Non-pigmented ciliary epithelial cell (primary cell): ENCODE measurements at regions not wholly inside any gene's neighbourhood (a gene's known extent, or its start where the extent isn't known, plus 50 kb on each side); places are given as distances from the start of the nearest gene placed in this dataset.

ENCODE experiments used
- DNase-seq: peaks from one replicate; pipeline ENCODE4 v3.0.0-alpha.2; 2010; ENCODE audit warnings: low read depth

DNA sequence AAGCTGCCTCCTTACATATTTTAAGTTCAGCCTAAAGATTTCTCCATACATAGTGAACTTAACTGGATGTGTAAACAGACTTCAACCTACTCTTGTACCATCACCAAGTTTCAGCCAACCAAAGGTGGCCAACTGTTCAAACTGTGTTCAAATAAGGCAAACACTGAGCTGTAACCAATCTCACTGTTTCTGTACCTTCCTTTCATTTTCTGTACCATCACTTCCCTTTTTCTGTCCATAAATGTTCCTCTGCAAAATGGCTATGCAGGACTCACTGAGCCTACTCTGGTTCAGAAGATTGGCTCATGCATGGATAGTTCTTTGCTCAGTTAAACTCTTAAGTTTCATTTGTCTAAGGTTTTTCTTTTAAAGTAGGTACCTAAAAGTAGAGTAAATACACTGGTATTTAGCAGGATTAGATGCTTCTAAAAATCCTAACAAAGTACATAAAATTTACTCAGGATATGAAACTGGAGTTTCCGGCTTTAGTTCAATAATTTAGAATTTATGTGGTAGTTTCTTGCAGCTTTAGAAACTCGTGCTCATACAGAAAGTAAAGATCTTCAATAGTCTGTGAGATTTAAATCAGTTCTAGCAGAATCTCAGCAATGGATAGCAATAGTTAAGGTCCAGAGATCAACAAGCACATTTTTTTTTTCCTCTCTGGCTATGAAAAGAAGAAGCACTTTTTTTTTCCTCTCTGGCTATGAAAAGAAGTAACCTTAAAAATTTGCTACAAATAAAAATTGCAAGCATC, 282.0 kb upstream of the PPFIA2 start:
- DNase-seq, result no peak

DNA sequence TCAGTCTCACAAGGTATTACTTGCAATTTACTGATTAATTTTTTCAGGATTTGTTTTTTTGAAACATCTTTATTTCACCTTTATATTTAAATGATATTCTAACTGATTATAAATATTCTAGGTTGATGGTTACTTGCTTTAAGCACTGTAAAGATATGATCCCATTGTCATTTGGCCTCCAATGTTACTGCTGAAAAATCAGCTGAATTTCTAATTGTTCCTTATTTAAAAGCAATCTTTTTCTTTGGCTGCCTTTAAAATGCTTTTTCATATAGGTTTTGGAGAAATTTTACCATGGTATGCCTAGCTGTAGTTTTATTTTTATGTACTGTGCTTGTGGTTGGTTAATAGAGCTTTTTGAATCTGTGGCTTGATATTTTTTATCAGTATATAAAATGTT, 275.6 kb upstream of the PPFIA2 start:
- no peak for DNase-seq

- DNase-seq, result no peak
Observed at GRCh38 chr12:82029936-82030335, 270.8 kb upstream of the PPFIA2 start.

DNA sequence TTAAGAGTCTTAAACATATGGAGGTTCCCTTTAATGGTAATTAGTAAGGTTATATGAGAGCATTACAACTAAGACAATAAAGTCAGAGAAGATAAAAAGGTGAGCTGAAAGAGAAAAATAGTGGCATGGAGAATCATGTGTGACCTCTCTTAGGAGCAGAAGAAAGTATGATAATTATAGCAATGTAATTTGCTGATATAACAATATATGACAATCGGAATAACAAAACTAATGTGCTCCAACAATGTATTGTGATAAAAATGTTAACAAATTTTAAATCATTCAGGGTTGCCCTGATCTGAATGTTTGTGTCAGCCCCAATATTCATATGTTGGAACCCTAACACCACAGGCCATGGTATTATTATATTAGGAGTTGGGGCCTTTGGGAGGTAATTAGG, 269.6 kb upstream of the PPFIA2 start:
- DNase-seq, result no peak

GRCh38 chr12:82027612-82028011, 268.5 kb upstream of the PPFIA2 start:
- no peak for DNase-seq

DNA sequence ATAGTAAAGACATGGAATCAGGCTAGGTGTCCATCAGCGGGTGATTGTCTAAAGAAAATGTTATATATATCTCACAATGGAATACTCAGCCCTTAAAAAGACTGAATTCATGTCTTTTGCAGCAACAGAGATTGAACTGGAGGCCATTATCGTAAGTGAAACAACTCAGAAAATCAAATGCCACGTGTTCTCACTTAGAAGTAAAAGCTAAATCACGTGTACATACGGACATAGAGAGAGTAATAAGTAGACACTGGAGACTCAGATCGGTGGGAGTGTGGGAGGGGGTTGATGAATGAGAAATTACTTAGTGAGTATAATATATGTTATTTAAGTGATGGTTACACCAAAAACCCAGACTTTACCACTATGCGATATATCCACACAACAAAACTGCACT, 266.3 kb upstream of the PPFIA2 start:
- no peak for DNase-seq

DNA sequence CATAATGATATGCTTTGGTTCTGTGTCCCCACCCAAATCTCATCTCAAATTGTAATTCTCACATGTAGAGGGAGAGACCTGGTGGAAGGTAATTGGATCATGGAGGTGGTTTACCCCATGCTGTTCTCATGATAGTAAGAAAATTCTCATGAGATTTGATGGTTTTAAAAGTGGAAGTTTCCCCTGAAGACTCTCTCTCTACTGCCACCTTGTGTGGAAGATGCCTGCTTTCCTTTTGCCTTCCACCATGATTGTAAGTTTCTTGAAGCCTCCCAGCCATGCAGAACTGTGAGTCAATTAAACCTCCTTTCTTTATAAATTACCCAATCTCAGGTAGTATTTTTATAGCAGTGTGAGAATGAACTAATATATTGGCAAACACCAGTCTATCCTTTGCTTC, 260.4 kb upstream of the PPFIA2 start:
- DNase-seq, result no peak

GRCh38 chr12:82015623-82016347, 256.6 kb upstream of the PPFIA2 start:
- DNase-seq, result no peak

DNA sequence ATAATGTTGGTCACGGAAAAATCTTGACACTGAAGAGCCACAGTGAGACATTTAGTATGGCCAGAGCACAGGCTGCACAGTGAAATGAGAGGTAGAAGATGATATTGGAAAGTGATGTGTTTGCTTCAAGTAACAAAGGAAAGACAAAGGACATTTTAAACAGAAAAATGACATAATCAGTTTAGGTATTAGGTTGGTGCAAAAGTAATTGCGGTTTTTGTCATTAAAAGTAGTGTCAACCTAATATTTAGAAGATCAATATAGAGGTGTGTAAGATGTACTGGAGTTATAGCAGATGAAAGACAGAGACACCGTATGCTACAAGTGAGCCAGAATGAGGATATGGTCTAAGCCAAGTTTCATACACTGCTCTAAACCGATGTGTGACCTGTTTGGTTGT, 253.0 kb upstream of the PPFIA2 start:
- no peak for DNase-seq

GRCh38 chr12:82009524-82009923, 250.4 kb upstream of the PPFIA2 start:
- no peak for DNase-seq

- DNase-seq, result no peak
Observed at GRCh38 chr12:82008251-82008650, 249.1 kb upstream of the PPFIA2 start.

GRCh38 chr12:81998761-81999378, 239.7 kb upstream of the PPFIA2 start:
- DNase-seq, result no peak

DNA sequence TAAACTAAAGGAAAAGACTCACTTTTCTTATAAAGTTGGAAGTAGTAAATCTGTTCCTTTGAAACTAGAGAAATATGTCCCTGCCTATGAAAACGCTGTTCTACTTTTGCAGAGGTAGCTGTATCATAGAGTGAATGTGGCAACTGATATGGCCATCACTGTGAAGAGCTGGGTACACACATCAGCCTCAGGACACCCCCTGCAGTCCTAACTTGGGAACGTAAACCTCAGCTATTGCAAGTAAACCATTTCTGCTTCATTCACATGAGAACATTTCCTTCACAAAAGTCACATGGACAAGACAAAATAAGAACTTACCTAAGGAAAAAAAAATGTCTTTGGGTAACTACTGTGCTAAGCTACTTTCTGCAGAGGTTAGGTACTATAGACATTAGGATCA, 233.3 kb upstream of the PPFIA2 start:
- DNase-seq, result no peak

DNA sequence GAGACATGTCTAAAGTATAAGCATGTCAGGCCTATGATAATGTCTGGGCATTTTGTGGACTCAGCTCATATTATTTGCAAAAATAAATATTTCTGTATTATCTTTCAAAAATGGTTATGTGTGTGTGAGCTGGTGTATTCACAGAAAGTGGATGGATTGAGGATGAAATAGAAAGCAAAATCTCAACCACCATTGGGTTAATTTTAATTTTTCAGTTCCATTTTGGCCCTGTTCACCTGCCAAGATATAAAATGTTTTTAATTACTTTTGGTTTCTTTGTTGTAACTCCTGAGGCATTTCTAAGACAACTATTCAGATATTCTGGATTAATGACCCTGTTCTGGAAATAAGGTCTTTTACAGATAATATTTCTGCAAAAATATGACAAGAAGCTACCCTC, 232.7 kb upstream of the PPFIA2 start:
- DNase-seq, result no peak

GRCh38 chr12:81988362-81988761, 229.2 kb upstream of the PPFIA2 start:
- DNase-seq, result no peak

GRCh38 chr12:81987371-81987770, 228.2 kb upstream of the PPFIA2 start:
- no peak for DNase-seq

DNA sequence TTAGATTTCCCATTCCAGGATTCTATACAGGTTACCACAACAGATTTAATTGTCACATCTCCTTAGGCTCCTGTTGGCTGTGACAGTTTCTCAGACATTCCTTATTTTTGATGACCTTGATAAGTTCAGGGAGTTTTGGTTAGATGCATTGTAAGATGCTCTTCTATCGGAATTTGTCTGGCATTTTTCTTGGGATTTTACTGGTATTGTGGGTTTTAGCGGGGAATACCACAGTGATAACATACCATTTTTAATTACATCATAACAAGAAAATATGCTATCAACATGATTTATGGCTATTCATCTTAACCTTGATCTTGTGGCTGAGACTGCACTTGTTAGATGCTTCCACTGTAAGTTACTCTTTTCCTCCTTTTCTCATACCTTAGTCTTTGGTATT, 217.5 kb upstream of the PPFIA2 start:
- no peak for DNase-seq

- no peak for DNase-seq
Observed at GRCh38 chr12:81974762-81975161, 215.6 kb upstream of the PPFIA2 start.

- DNase-seq, result no peak
Observed at GRCh38 chr12:81968421-81968820, 209.3 kb upstream of the PPFIA2 start.

- no peak for DNase-seq
Observed at GRCh38 chr12:81963636-81964035, 204.5 kb upstream of the PPFIA2 start.

DNA sequence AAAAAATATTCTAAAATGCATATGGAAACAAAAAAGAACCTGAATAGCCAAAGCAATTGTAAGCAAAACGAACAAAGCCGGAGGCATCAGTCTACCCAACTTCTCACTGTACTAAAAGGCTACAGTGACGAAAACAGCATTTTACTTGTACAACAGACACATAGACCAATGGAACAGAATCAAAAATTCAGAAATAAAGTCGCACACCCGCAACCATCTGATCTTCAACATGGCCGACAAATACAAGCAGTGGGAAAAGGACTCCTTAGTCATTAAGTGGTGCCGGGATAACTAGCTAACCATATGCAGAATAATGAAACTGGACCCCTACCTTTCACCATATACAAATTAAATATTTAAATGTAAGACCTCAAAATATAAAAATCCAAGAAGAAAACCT, 203.9 kb upstream of the PPFIA2 start:
- no peak for DNase-seq

DNA sequence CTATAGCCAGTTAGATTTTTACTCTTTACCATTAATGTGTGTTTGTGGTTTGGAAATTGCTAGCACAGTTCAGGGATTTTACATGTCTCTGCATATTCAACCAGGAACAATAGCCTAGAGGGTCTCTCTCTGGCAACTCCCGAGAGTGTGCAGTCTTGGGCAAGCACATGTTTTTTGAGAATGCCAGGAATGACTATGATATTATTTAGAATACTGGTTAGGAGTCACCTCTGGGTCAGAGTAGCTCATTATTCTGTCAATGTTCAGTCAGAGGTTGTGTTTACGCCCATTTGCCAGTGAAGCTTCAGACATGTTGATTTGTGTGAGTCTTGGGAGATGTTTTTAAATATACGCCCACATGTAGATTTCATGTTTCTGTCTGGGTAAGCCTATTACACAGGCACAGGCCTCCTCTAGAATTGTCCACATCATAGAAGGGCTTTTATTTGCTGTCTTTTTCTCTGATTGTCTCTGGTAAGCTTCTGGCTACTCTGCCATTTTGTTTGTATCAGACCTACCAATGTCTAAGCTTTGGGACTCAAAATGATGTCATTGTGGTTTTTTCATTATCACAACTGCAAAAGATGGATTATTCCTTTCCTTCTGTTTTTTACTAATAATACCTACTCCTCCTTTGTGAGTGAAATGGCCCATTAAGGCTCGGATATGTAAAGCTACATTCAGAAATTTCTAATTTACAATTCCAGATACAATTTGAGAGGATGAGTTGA, 203.1 kb upstream of the PPFIA2 start:
- DNase-seq, result no peak

DNA sequence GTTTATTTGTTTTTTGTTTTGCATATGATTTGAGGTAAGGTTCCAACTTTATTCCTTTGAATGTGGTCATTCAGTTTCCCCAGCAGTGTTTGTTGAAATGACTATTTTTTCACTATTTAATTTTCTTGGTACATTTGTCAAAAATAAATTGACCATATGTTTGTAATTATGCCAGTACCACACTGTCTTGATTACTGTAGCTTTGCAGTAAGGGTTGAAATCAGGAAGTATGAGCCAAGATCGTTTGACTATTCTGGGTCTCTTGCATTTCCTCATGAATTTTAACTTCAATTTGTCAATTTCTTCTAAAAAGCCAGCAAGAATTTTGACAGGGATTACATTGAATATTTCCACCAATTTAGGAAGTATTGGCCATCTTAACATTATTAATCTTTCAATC, 199.3 kb upstream of the PPFIA2 start:
- no peak for DNase-seq
